GM23338 (cell line): ENCODE measurements at regions not wholly inside any gene's neighbourhood (a gene's known extent, or its start where the extent isn't known, plus 50 kb on each side); places are given as distances from the start of the nearest gene placed in this dataset.

Experiments used
- ATAC-seq: fragments of 200-7000 bp; cut with Tn5 transposase; 3 replicates; pipeline ENCODE4 v1.9.1; 2020
- DNase-seq: peaks from one replicate; pipeline ENCODE4 v3.0.0-alpha.2; 2015; ENCODE audit warnings: low spot score
- H2AFZ ChIP-seq: fragments of 200-600 bp; sonication (generic); 2 replicates; pipeline ENCODE4 v1.8.0; 2016; ENCODE audit warnings: antibody characterized with exemption, mild to moderate bottlenecking, moderate library complexity
- H3F3A ChIP-seq: fragments of 200-600 bp; sonication (generic); replicated peaks from 2 replicates; pipeline ENCODE4 v1.8.0; 2017; ENCODE audit warnings: antibody characterized with exemption, mixed run types, low read depth
- H3K27ac ChIP-seq: fragments of 200-600 bp; sonication (generic); 2 replicates; pipeline ENCODE4 v1.6.1; 2016; ENCODE audit warnings: low read depth
- H3K27me3 ChIP-seq: fragments of 200-600 bp; sonication (generic); 2 replicates; pipeline ENCODE4 v1.8.0; 2016; ENCODE audit warnings: mild to moderate bottlenecking, mixed run types, moderate library complexity; ENCODE audit not compliant: insufficient read depth
- H3K36me3 ChIP-seq: fragments of 200-600 bp; sonication (generic); 2 replicates; pipeline ENCODE4 v1.8.0; 2016; ENCODE audit warnings: mild to moderate bottlenecking; ENCODE audit not compliant: insufficient read depth
- H3K4me1 ChIP-seq: fragments of 200-600 bp; sonication (generic); 2 replicates; pipeline ENCODE4 v1.8.0; 2016; ENCODE audit warnings: mild to moderate bottlenecking, moderate library complexity; ENCODE audit not compliant: insufficient read depth
- H3K4me2 ChIP-seq: fragments of 200-600 bp; sonication (generic); 2 replicates; pipeline ENCODE4 v1.7.1; 2017; ENCODE audit warnings: mixed run types
- H3K4me3 ChIP-seq: fragments of 200-600 bp; sonication (generic); 2 replicates; pipeline ENCODE4 v1.6.1; 2016; ENCODE audit warnings: mixed run types
- H3K79me2 ChIP-seq: fragments of 200-600 bp; sonication (generic); replicated peaks from 2 replicates; pipeline ENCODE4 v1.8.0; 2017; ENCODE audit warnings: mild to moderate bottlenecking; ENCODE audit not compliant: insufficient read depth
- H3K9me2 ChIP-seq: fragments of 200-600 bp; sonication (generic); 2 replicates; pipeline ENCODE4 v1.8.0; 2017; ENCODE audit not compliant: insufficient read depth
- H4K20me1 ChIP-seq: fragments of 200-600 bp; sonication (generic); replicated peaks from 2 replicates; pipeline ENCODE4 v1.8.0; 2017; ENCODE audit warnings: mild to moderate bottlenecking; ENCODE audit not compliant: insufficient read depth
- H3K27ac Mint-ChIP-seq: 2 replicates; pipeline ENCODE4 v1.8.0; 2020; ENCODE audit warnings: inconsistent platforms, mild to moderate bottlenecking, moderate library complexity, mixed read lengths
- H3K27me3 Mint-ChIP-seq: 3 replicates; pipeline ENCODE4 v1.8.0; 2022; ENCODE audit warnings: low read depth, mild to moderate bottlenecking, moderate library complexity, mixed read lengths, inconsistent platforms; ENCODE audit not compliant: insufficient read depth, poor library complexity
- H3K36me3 Mint-ChIP-seq: 3 replicates; pipeline ENCODE4 v1.8.0; 2021; ENCODE audit warnings: low read depth, mild to moderate bottlenecking, inconsistent platforms, moderate library complexity, mixed read lengths
- H3K4me1 Mint-ChIP-seq: 3 replicates; pipeline ENCODE4 v1.8.0; 2020; ENCODE audit warnings: mild to moderate bottlenecking, inconsistent platforms, mixed read lengths
- H3K4me3 Mint-ChIP-seq: 3 replicates; pipeline ENCODE4 v1.8.0; 2021; ENCODE audit warnings: moderate library complexity, mild to moderate bottlenecking, inconsistent platforms, mixed read lengths
- H3K9me3 Mint-ChIP-seq: 3 replicates; pipeline ENCODE4 v1.8.0; 2020; ENCODE audit warnings: moderate library complexity, mild to moderate bottlenecking, inconsistent platforms, mixed read lengths
- CREB1 ChIP-seq: fragments of 250-450 bp; sonication (Bioruptor Pico); IDR thresholded peaks from 2 replicates; pipeline ENCODE4 v1.5.0; 2020; ENCODE audit warnings: low read depth, mild to moderate bottlenecking, moderate library complexity
- CTCF ChIP-seq, 2 experiments: fragments of 200-600 bp in 1 of 2; sonication (generic) in 1 of 2; conservative IDR thresholded peaks; 2 replicates each; pipeline versions ENCODE4 v1.5.1 to v1.6.1; 2016 to 2017; ENCODE audit warnings: antibody characterized with exemption in 2 of 2, low read depth in 2 of 2, mild to moderate bottlenecking in 2 of 2, moderate library complexity in 1 of 2
- ETS1 ChIP-seq: IDR thresholded peaks from 2 replicates; pipeline ENCODE4 v1.6.1; 2016; ENCODE audit warnings: antibody characterized with exemption
- EZH2 ChIP-seq: fragments of 200-600 bp; sonication (generic); IDR thresholded peaks from one replicate; pipeline ENCODE4 v1.8.0; 2017; ENCODE audit warnings: antibody characterized with exemption, mild to moderate bottlenecking, low read depth; ENCODE audit not compliant: unreplicated experiment
- EZH2phosphoT487 ChIP-seq: fragments of 200-600 bp; sonication (generic); IDR thresholded peaks from one replicate; pipeline ENCODE4 v1.8.1; 2018; ENCODE audit warnings: antibody characterized with exemption; ENCODE audit not compliant: unreplicated experiment
- JUNB ChIP-seq: IDR thresholded peaks from one replicate; pipeline ENCODE4 v1.6.1; 2016; ENCODE audit warnings: antibody characterized with exemption; ENCODE audit not compliant: unreplicated experiment
- NANOG ChIP-seq: IDR thresholded peaks from 2 replicates; pipeline ENCODE4 v1.6.1; 2016; ENCODE audit warnings: antibody characterized with exemption, borderline replicate concordance
- POLR2AphosphoS5 ChIP-seq: IDR thresholded peaks from 2 replicates; pipeline ENCODE4 v1.6.1; 2016; ENCODE audit warnings: antibody characterized with exemption, low read depth
- STAT1 ChIP-seq: IDR thresholded peaks from one replicate; pipeline ENCODE4 v1.6.1; 2016; ENCODE audit warnings: antibody characterized with exemption; ENCODE audit not compliant: unreplicated experiment
- ZNF114 ChIP-seq: fragments of 250-450 bp; sonication (Bioruptor Pico); IDR thresholded peaks from 2 replicates; pipeline ENCODE4 v1.5.0; 2020; ENCODE audit warnings: mild to moderate bottlenecking, moderate library complexity
- ZNF331 ChIP-seq: fragments of 250-450 bp; sonication (Bioruptor Pico); IDR thresholded peaks from 2 replicates; pipeline ENCODE4 v1.5.0; 2020; ENCODE audit warnings: low read depth, mild to moderate bottlenecking, moderate library complexity
- TF ChIP-seq, protein P1 (sequence below): fragments of 250-450 bp; sonication (Bioruptor Pico); IDR thresholded peaks from 2 replicates; pipeline ENCODE4 v1.5.0; 2020; ENCODE audit warnings: mild to moderate bottlenecking, moderate library complexity
- TF ChIP-seq, protein P2 (sequence below): IDR thresholded peaks from one replicate; pipeline ENCODE4 v1.6.1; 2018; ENCODE audit warnings: antibody characterized with exemption; ENCODE audit not compliant: unreplicated experiment

GRCh38 chr10:83929399-83929798 lies 209.9 kb upstream of the GHITM start:
- TF ChIP-seq CTCF (conservative IDR thresholded peaks at IDR 0.05; ENCODE audit: low read depth in 2 of 2) (no peak), NANOG (no peak), STAT1 (no peak), POLR2AphosphoS5 (no peak), EZH2 (no peak), JUNB (no peak), ETS1 (no peak), EZH2phosphoT487 (no peak), CREB1 (CRISPR knock-in tag) (no peak), ZNF114 (CRISPR knock-in tag) (no peak), ZNF331 (CRISPR knock-in tag) (no peak)
- TF ChIP-seq, protein P1, sequence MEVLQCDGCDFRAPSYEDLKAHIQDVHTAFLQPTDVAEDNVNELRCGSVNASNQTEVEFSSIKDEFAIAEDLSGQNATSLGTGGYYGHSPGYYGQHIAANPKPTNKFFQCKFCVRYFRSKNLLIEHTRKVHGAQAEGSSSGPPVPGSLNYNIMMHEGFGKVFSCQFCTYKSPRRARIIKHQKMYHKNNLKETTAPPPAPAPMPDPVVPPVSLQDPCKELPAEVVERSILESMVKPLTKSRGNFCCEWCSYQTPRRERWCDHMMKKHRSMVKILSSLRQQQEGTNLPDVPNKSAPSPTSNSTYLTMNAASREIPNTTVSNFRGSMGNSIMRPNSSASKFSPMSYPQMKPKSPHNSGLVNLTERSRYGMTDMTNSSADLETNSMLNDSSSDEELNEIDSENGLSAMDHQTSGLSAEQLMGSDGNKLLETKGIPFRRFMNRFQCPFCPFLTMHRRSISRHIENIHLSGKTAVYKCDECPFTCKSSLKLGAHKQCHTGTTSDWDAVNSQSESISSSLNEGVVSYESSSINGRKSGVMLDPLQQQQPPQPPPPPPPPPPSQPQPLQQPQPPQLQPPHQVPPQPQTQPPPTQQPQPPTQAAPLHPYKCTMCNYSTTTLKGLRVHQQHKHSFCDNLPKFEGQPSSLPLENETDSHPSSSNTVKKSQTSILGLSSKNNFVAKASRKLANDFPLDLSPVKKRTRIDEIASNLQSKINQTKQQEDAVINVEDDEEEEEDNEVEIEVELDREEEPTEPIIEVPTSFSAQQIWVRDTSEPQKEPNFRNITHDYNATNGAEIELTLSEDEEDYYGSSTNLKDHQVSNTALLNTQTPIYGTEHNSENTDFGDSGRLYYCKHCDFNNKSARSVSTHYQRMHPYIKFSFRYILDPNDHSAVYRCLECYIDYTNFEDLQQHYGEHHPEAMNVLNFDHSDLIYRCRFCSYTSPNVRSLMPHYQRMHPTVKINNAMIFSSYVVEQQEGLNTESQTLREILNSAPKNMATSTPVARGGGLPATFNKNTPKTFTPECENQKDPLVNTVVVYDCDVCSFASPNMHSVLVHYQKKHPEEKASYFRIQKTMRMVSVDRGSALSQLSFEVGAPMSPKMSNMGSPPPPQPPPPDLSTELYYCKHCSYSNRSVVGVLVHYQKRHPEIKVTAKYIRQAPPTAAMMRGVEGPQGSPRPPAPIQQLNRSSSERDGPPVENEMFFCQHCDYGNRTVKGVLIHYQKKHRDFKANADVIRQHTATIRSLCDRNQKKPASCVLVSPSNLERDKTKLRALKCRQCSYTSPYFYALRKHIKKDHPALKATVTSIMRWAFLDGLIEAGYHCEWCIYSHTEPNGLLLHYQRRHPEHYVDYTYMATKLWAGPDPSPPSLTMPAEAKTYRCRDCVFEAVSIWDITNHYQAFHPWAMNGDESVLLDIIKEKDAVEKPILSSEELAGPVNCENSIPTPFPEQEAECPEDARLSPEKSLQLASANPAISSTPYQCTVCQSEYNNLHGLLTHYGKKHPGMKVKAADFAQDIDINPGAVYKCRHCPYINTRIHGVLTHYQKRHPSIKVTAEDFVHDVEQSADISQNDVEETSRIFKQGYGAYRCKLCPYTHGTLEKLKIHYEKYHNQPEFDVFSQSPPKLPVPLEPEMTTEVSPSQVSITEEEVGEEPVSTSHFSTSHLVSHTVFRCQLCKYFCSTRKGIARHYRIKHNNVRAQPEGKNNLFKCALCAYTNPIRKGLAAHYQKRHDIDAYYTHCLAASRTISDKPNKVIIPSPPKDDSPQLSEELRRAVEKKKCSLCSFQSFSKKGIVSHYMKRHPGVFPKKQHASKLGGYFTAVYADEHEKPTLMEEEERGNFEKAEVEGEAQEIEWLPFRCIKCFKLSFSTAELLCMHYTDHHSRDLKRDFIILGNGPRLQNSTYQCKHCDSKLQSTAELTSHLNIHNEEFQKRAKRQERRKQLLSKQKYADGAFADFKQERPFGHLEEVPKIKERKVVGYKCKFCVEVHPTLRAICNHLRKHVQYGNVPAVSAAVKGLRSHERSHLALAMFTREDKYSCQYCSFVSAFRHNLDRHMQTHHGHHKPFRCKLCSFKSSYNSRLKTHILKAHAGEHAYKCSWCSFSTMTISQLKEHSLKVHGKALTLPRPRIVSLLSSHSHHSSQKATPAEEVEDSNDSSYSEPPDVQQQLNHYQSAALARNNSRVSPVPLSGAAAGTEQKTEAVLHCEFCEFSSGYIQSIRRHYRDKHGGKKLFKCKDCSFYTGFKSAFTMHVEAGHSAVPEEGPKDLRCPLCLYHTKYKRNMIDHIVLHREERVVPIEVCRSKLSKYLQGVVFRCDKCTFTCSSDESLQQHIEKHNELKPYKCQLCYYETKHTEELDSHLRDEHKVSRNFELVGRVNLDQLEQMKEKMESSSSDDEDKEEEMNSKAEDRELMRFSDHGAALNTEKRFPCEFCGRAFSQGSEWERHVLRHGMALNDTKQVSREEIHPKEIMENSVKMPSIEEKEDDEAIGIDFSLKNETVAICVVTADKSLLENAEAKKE (CRISPR knock-in tag) = no peak
- TF ChIP-seq, protein P2, sequence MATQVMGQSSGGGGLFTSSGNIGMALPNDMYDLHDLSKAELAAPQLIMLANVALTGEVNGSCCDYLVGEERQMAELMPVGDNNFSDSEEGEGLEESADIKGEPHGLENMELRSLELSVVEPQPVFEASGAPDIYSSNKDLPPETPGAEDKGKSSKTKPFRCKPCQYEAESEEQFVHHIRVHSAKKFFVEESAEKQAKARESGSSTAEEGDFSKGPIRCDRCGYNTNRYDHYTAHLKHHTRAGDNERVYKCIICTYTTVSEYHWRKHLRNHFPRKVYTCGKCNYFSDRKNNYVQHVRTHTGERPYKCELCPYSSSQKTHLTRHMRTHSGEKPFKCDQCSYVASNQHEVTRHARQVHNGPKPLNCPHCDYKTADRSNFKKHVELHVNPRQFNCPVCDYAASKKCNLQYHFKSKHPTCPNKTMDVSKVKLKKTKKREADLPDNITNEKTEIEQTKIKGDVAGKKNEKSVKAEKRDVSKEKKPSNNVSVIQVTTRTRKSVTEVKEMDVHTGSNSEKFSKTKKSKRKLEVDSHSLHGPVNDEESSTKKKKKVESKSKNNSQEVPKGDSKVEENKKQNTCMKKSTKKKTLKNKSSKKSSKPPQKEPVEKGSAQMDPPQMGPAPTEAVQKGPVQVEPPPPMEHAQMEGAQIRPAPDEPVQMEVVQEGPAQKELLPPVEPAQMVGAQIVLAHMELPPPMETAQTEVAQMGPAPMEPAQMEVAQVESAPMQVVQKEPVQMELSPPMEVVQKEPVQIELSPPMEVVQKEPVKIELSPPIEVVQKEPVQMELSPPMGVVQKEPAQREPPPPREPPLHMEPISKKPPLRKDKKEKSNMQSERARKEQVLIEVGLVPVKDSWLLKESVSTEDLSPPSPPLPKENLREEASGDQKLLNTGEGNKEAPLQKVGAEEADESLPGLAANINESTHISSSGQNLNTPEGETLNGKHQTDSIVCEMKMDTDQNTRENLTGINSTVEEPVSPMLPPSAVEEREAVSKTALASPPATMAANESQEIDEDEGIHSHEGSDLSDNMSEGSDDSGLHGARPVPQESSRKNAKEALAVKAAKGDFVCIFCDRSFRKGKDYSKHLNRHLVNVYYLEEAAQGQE = no peak
- no peaks in the 10 kb centered on the region for H4K20me1 ChIP-seq
- peaks cover 26% of the 10 kb centered on the region for H3K4me1 ChIP-seq
- H3K27ac ChIP-seq = no peak overlapping the region
- H3F3A ChIP-seq = no peaks in the 10 kb centered on the region
- no peaks in the 10 kb centered on the region for H3K79me2 ChIP-seq
- Mint-ChIP-seq H3K27ac (no peak overlapping the region), H3K27me3 (peaks cover 1% of the 10 kb centered on the region), H3K9me3 (no peaks in the 10 kb centered on the region; the same call in 2 of the 3 replicates), H3K36me3 (no peaks in the 10 kb centered on the region), H3K4me1 (peaks cover 39% of the 10 kb centered on the region), H3K4me3 (no peak overlapping the region)
- peaks cover 14% of the 10 kb centered on the region; the same call in 1 of the 2 replicates for H3K9me2 ChIP-seq
- H3K4me3 ChIP-seq = no peak overlapping the region
- no peak overlapping the region for H2AFZ ChIP-seq
- ATAC-seq (no peak), DNase-seq (no peak)
- no peaks in the 10 kb centered on the region for H3K36me3 ChIP-seq
- no peaks in the 10 kb centered on the region for H3K27me3 ChIP-seq
- H3K4me2 ChIP-seq = no peak overlapping the region
